ENCODE measurements at regions not wholly inside any gene's neighbourhood (a gene's known extent, or its start where the extent isn't known, plus 50 kb on each side); places are given as distances from the start of the nearest gene placed in this dataset.

GRCh38 chr17:70024253-70024652, 50.8 kb upstream of the KCNJ16 start:
- TF ChIP-seq POLR2A (IDR thresholded peaks at IDR 0.05): no peak
- no peak for TF ChIP-seq EP300 (IDR thresholded peaks at IDR 0.05)
- no peak for TF ChIP-seq CTCF (IDR thresholded peaks at IDR 0.05)
- TF ChIP-seq POLR2AphosphoS5 (IDR thresholded peaks at IDR 0.05): no peak

Data from gastroesophageal sphincter (tissue), 3 donors.